ENCODE measurements at regions not wholly inside any gene's neighbourhood (a gene's known extent, or its start where the extent isn't known, plus 50 kb on each side); places are given as distances from the start of the nearest gene placed in this dataset.

GRCh38 chr5:2904956-2905355, 153.5 kb upstream of the IRX2 start:
- TF ChIP-seq CTCF (IDR thresholded peaks at IDR 0.05) (no peak), ZFX (IDR thresholded peaks at IDR 0.05; ENCODE audit: borderline replicate concordance) (no peak)
